AG09309 (cell line): ENCODE measurements at regions not wholly inside any gene's neighbourhood (a gene's known extent, or its start where the extent isn't known, plus 50 kb on each side); places are given as distances from the start of the nearest gene placed in this dataset.

Experiments used
- DNase-seq: peaks from one replicate; pipeline ENCODE4 v3.0.0-alpha.2; 2010; ENCODE audit warnings: low read depth
- H3K4me3 ChIP-seq: 2 replicates; pipeline ENCODE4 v1.5.1; 2011; ENCODE audit warnings: mild to moderate bottlenecking, low read depth, low read length, moderate library complexity; ENCODE audit not compliant: control insufficient read depth
- CTCF ChIP-seq: IDR thresholded peaks from 2 replicates; pipeline ENCODE4 v1.5.1; 2011; ENCODE audit warnings: mild to moderate bottlenecking, low read depth, low read length, inconsistent platforms; ENCODE audit not compliant: insufficient read depth, control insufficient read depth; ENCODE audit errors: missing control alignments

GRCh38 chr10:108385963-108386362 is 1221.5 kb upstream of the SORCS1 start:
- H3K4me3 ChIP-seq = no peak overlapping the region
- TF ChIP-seq CTCF = no peak
- DNase-seq = no peak

DNA sequence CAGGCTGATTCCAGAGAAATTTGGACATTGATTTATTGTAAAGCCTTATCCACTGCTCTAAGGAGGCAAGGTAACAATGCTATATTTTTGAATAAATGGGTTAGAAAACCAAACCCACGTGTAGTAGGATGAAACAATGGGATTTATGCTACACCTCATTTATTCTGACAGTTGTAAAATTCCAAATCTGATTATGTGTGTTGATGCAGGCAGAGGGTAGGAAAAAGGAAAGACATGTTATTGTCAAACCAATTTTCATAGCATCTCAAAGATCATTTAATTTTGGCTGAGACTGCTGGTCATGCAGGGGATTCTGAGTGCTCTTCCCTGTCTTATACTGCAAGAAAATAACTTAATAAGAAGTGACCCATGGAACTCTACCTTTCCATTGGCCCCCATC is 1219.9 kb upstream of the SORCS1 start:
- DNase-seq = no peak
- H3K4me3 ChIP-seq = no peak overlapping the region
- no peak for TF ChIP-seq CTCF

DNA sequence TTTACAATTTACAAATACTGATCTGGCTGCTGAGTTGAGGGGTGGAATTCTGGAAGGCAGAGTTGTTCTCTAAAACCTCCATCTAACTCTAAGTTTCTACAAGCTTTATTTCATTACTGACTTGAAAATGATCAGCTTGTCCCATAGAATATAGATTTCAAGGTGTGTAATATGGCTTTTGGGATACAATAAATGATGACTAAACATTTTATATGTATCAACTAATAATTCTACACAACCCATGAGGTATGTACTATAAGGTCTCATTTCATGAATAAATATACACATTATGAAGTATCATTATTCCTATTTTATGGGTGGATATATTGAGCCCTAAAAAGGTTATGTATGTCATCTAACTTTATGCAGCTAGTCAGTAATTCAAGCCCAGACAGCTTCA is 1214.3 kb upstream of the SORCS1 start:
- no peak for TF ChIP-seq CTCF

DNA sequence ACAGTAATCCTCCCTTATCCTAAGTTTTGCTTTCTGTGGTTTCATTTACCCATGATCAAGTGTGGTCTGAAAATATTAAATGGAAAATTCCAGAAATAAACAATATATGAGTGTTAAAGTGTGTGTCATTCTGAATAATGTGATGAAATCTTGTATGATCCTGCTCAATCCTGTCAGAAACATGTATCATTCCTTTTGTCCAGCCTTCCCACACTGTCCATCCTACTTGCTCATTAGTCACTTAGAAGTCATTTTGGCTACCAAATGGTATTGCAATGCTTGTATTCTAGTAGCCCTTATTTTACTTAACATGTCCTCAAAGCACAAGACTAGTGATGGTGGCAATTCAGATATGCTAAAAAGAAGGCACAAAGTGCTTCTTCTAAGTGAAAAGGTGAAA is 1211.2 kb upstream of the SORCS1 start:
- H3K4me3 ChIP-seq = no peak overlapping the region
- TF ChIP-seq CTCF = no peak
- DNase-seq = peak; percentile 20

More for the DNA sequence above, 1214.3 kb upstream of the SORCS1 start:
- no peak for DNase-seq
- no peak overlapping the region for H3K4me3 ChIP-seq

DNA sequence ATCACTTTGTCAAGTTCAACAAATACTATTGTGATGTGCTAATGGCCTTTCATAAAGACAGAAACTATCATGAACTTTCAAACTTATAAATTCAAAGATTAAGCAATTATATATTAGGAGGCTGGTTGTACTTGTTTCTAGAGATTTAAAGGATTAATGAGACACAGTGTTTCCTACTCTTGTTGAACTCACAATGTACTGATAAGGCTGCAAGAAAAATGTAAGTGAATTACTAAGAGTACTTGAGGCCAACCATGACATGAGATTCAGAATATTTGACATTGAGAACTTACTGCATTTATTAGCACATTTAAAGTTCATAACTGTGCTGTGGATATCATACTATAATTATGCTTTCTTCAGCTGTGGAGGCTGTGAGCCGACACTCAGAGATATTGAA is 1210.5 kb upstream of the SORCS1 start:
- TF ChIP-seq CTCF = no peak

GRCh38 chr10:108365541-108365940 is 1201.0 kb upstream of the SORCS1 start:
- DNase-seq = no peak
- H3K4me3 ChIP-seq = no peak overlapping the region
- TF ChIP-seq CTCF = no peak

More for the DNA sequence above, 1210.5 kb upstream of the SORCS1 start:
- DNase-seq = no peak
- no peak overlapping the region for H3K4me3 ChIP-seq

DNA sequence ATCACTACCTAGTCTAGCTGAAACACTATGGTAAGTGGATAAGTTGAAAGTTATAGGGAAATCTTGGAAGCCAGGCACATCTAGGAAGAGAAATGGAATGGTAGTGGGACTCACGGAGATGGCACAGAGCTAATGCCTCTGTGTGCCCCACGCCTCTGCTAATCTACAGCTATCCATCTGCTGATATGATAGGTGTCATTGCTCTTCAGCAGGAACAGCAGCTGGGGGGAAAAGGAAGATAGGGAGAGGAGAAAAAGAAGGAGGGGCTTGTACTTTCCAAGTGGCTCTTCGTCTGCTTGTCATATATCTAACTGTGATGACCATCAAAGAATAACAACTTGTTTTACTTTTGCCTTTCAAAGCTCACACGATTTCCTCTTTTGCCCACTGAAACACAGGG is 1199.1 kb upstream of the SORCS1 start:
- H3K4me3 ChIP-seq = no peak overlapping the region
- no peak for TF ChIP-seq CTCF
- DNase-seq = no peak
